VCaP (cell line): ENCODE measurements at regions not wholly inside any gene's neighbourhood (a gene's known extent, or its start where the extent isn't known, plus 50 kb on each side); places are given as distances from the start of the nearest gene placed in this dataset.

ENCODE experiments used
- H3K27ac ChIP-seq: fragments of 450-650 bp; 2 replicates; pipeline ENCODE4 v1.5.1; 2017
- TF ChIP-seq, protein P1 (sequence below): fragments of 450-650 bp; conservative IDR thresholded peaks from 2 replicates; pipeline ENCODE4 v1.5.1; 2017; ENCODE audit warnings: mild to moderate bottlenecking, moderate library complexity

DNA sequence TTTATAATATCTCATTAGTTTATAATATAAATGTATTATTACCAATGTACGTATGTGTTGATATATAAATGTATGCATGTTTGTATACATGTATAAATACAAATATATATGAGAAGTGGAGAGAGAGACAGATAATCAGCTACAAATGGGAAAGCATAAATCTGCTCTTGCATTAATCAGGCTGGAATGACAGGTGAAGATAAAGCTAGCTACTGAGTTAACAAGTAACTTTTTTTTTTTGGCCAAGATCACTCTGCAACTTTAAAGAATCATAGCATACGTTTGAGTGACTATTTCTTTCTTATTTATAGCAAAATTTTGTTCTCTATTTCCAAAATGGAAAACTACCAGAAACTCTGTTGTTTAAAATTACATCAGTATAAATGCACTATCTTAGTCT, 422.8 kb downstream of the SI start:
- H3K27ac ChIP-seq: no peak overlapping the region
- TF ChIP-seq, protein P1, sequence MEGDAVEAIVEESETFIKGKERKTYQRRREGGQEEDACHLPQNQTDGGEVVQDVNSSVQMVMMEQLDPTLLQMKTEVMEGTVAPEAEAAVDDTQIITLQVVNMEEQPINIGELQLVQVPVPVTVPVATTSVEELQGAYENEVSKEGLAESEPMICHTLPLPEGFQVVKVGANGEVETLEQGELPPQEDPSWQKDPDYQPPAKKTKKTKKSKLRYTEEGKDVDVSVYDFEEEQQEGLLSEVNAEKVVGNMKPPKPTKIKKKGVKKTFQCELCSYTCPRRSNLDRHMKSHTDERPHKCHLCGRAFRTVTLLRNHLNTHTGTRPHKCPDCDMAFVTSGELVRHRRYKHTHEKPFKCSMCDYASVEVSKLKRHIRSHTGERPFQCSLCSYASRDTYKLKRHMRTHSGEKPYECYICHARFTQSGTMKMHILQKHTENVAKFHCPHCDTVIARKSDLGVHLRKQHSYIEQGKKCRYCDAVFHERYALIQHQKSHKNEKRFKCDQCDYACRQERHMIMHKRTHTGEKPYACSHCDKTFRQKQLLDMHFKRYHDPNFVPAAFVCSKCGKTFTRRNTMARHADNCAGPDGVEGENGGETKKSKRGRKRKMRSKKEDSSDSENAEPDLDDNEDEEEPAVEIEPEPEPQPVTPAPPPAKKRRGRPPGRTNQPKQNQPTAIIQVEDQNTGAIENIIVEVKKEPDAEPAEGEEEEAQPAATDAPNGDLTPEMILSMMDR: no peak

- no peak overlapping the region for H3K27ac ChIP-seq
- TF ChIP-seq, protein P1: no peak
Observed at GRCh38 chr3:164641071-164641470, 437.2 kb downstream of the SI start.

DNA sequence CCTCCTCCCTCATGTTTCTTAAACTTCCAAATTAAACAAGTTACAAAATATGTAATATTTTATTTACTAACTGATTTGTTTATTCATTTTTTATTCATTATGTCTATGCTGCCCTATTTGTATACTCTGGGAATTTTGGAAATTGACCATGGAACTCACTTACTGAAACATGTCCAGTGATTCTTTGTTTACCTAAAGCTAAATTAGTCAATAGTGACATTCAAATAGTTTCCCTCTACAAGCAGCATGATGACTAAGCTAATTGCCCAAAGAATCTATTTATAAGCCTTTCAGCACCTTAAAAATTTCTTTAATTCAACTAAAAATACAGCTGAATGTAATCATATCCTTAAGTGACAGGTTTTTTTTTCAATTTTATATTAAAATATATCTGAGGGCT, 437.7 kb downstream of the SI start:
- TF ChIP-seq, protein P1: no peak
- no peak overlapping the region for H3K27ac ChIP-seq

DNA sequence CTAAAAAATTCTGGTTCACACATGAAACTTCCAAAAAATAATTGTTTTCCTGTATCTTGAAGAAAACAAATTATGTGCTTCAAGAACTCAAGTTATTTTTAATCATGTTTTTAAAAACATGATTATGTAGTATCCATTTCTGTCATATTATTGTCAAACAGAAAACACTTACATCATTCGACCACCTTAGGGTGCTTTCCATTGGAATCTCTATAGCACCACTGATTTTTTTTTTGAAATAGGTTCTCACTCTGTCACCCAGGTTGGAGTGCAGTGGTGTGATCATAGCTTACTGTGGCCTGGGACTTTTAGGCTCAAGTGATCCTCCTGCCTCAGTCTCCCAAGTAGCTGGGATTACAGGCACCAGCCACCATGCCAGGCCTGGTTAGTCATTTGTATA, 457.3 kb downstream of the SI start:
- H3K27ac ChIP-seq: no peak overlapping the region
- TF ChIP-seq, protein P1: no peak

DNA sequence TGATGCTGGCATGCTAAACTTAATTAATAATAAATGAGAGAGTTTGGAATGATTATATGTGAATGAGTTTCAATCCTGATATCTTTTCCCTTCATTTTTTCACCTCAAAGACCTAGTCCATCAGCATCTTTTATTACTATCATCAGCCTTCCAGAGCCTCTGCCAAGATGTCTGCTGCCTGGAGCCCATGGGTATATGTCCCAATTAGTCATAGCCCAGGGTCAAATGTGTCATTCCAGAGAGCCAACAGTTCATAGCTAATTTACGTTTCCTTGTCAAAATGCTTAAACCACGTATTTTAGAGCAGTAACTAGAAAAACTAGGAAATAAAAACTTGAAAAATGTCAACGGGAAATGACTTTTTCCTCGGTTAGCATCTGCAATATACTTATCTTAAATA, 457.9 kb downstream of the SI start:
- TF ChIP-seq, protein P1: no peak
- no peak overlapping the region for H3K27ac ChIP-seq

- TF ChIP-seq, protein P1: no peak
- no peak overlapping the region for H3K27ac ChIP-seq
Observed at GRCh38 chr3:164612751-164613150, 465.5 kb downstream of the SI start.

- no peak overlapping the region for H3K27ac ChIP-seq
- TF ChIP-seq, protein P1: no peak
Observed at GRCh38 chr3:164608554-164609276, 469.6 kb downstream of the SI start.
